Caco-2 (cell line): ENCODE measurements at regions not wholly inside any gene's neighbourhood (a gene's known extent, or its start where the extent isn't known, plus 50 kb on each side); places are given as distances from the start of the nearest gene placed in this dataset.

ENCODE experiments used
- BruUV-seq: library from RNA; stranded (reverse); fragments of 400-500 nt; replicated peaks from 2 replicates; lab custom pipeline; 2021; lab: Mats Ljungman, UMichigan
- CTCF ChIA-PET: fragments of 300-600 bp; sonication (Branson Sonifier 250); formaldehyde crosslinking; loops from one replicate; lab custom pipeline; 2022; ENCODE audit warnings: antibody characterized with exemption; lab: Charles Lee
- POLR2A ChIA-PET: fragments of 300-600 bp; sonication (Branson Sonifier 250); formaldehyde crosslinking; loops from one replicate; lab custom pipeline; 2022; ENCODE audit warnings: antibody characterized with exemption; lab: Charles Lee
- DNase-seq, 2 experiments: peaks; one replicate each; pipeline versions ENCODE4 v3.0.0 to v3.0.0-alpha.2; 2020 to 2022
- H3K27me3 ChIP-seq: replicated peaks from 2 replicates; pipeline ENCODE4 v1.6.0; 2011; ENCODE audit warnings: low read length; ENCODE audit not compliant: control insufficient read depth, insufficient read depth
- H3K36me3 ChIP-seq: 2 replicates; pipeline ENCODE4 v1.5.1; 2011; ENCODE audit warnings: low read length; ENCODE audit not compliant: control insufficient read depth, insufficient read depth
- H3K4me1 ChIP-seq: fragments of 250-450 bp; sonication (Bioruptor Pico); 2 replicates; pipeline ENCODE4 v1.5.1; 2020; ENCODE audit warnings: mild to moderate bottlenecking
- H3K4me3 ChIP-seq: 2 replicates; pipeline ENCODE4 v1.5.1; 2011; ENCODE audit warnings: low read depth, mild to moderate bottlenecking, control low read depth, low read length
- H3K9me3 ChIP-seq: fragments of 250-450 bp; sonication (Bioruptor Pico); 2 replicates; pipeline ENCODE4 v1.5.1; 2020; ENCODE audit warnings: mild to moderate bottlenecking, moderate library complexity
- H3K27ac Mint-ChIP-seq: one replicate; pipeline ENCODE4 v1.8.0; 2022; ENCODE audit warnings: mixed read lengths; ENCODE audit not compliant: unreplicated experiment
- H3K27me3 Mint-ChIP-seq: one replicate; pipeline ENCODE4 v1.8.0; 2022; ENCODE audit warnings: mixed read lengths; ENCODE audit not compliant: insufficient read depth, unreplicated experiment
- H3K36me3 Mint-ChIP-seq: one replicate; pipeline ENCODE4 v1.8.0; 2022; ENCODE audit warnings: mild to moderate bottlenecking, mixed read lengths; ENCODE audit not compliant: insufficient read depth, unreplicated experiment
- H3K4me1 Mint-ChIP-seq: one replicate; pipeline ENCODE4 v1.8.0; 2022; ENCODE audit warnings: low read depth, mixed read lengths; ENCODE audit not compliant: unreplicated experiment
- H3K4me3 Mint-ChIP-seq: one replicate; pipeline ENCODE4 v1.8.0; 2022; ENCODE audit warnings: mild to moderate bottlenecking, moderate library complexity, mixed read lengths; ENCODE audit not compliant: unreplicated experiment
- H3K9me3 Mint-ChIP-seq: one replicate; pipeline ENCODE4 v1.8.0; 2022; ENCODE audit warnings: mixed read lengths; ENCODE audit not compliant: unreplicated experiment
- CTCF ChIP-seq, 2 experiments: fragments of 200-600 bp in 1 of 2; IDR thresholded peaks; 1 replicate in 1 of 2; 2 replicates in 1 of 2; pipeline versions ENCODE4 v1.5.1 to v1.8.0; 2011 to 2022; ENCODE audit warnings: antibody characterized with exemption in 1 of 2, control low read depth in 1 of 2, inconsistent platforms in 1 of 2, low read depth in 1 of 2, low read length in 1 of 2, mild to moderate bottlenecking in 1 of 2, moderate library complexity in 1 of 2; ENCODE audit not compliant: insufficient read depth in 1 of 2, severe bottlenecking in 1 of 2, unreplicated experiment in 1 of 2
- intact Hi-C: fragments of 100-400 bp; cut with micrococcal nuclease; formaldehyde crosslinking; loops from one replicate; pipeline ENCODE4 v1.10.0; 2022; ENCODE audit not compliant: unreplicated experiment

DNA sequence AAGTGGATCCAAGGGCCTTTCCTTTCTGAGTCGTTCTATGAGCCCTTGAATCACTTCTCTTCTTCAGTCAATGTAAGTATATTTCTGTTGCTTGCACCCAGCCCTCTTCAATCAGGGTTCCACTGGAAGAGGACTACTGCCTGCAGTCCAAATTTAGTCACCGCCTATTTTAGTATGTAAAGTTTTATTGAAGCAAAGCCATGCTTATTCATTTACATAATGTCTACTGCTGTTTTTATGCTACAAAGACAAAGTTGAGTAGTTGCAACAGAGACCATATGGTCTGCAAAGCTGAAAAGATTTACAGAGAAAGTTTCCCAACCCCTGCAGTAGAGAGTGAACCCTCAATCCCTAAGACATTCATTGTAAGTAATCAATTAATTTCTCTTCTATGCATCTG lies 332.5 kb upstream of the TNP1 start:
- POLR2A ChIA-PET: no interaction called here
- H3K4me3 Mint-ChIP-seq: no peak overlapping the region
- DNase-seq: no peak
- CTCF ChIA-PET: no interaction called here
- BruUV-seq: no TSS peak
- H3K27ac Mint-ChIP-seq: no peak overlapping the region
- H3K36me3 Mint-ChIP-seq: no peaks in the 10 kb centered on the region
- Histone ChIP-seq H3K9me3 (no peaks in the 10 kb centered on the region), H3K4me1 (no peaks in the 10 kb centered on the region), H3K36me3 (no peaks in the 10 kb centered on the region), H3K27me3 (no peaks in the 10 kb centered on the region; the same call in 1 of the 2 replicates), H3K4me3 (no peak overlapping the region)
- TF ChIP-seq CTCF (IDR thresholded peaks at IDR 0.05; ENCODE audit: insufficient read depth in 1 of 2, low read depth in 1 of 2, low read length in 1 of 2, severe bottlenecking in 1 of 2, unreplicated experiment in 1 of 2): no peak
- H3K27me3 Mint-ChIP-seq: peaks cover 21% of the 10 kb centered on the region
- intact Hi-C loops: no loop called here
- H3K9me3 Mint-ChIP-seq: peaks cover 13% of the 10 kb centered on the region
- H3K4me1 Mint-ChIP-seq: peaks cover 6% of the 10 kb centered on the region

DNA sequence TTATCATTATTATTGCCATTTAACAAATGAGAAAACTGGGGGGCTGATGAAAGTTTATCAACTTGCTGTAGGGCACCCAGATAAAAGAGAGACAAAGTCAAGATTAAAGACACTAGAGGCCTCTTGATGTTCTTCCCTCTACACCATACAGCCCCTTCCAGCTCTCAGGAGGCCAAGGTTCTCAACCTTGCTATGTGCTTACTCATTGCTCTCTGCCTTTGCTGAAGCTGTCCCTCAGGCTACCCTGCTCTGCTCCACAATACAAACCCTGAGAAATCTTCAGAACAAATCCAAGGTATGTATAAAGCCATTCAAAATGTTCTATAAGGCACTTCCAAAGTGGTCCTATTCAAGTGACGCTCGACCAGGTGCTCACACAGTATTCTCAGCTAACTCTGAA lies 329.9 kb upstream of the TNP1 start:
- BruUV-seq: no TSS peak
- no peaks in the 10 kb centered on the region for H3K9me3 ChIP-seq
- no peaks in the 10 kb centered on the region for H3K36me3 ChIP-seq
- H3K4me1 ChIP-seq: no peaks in the 10 kb centered on the region
- TF ChIP-seq CTCF (IDR thresholded peaks at IDR 0.05; ENCODE audit: insufficient read depth in 1 of 2, low read depth in 1 of 2, low read length in 1 of 2, severe bottlenecking in 1 of 2, unreplicated experiment in 1 of 2): no peak
- no peak overlapping the region for H3K4me3 ChIP-seq
- Mint-ChIP-seq H3K4me1 (peaks cover 6% of the 10 kb centered on the region), H3K4me3 (no peak overlapping the region), H3K27ac (no peak overlapping the region), H3K27me3 (peaks cover 13% of the 10 kb centered on the region), H3K36me3 (no peaks in the 10 kb centered on the region), H3K9me3 (no peaks in the 10 kb centered on the region)
- intact Hi-C loops: no loop called here
- DNase-seq: no peak
- H3K27me3 ChIP-seq: no peaks in the 10 kb centered on the region
- ChIA-PET POLR2A (no interaction called here), CTCF (no interaction called here)

DNA sequence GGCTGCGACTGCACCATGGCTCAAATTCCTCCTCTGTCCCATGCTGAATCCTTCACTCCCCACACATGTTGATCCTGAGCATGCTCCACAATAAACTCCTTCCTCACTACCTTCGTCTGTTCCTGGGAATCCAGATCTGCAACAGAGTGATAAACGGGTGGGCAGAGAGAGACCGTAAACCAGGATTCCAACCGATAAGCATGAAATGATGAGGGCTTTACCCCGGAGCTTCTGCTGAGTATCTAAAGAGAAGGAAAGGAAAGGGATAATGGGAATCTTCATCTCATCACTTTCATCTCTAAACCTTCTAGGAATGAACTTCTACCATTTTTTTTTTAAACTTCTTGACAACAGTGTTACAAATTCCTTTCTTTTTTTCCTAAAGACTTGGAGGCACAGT lies 329.3 kb upstream of the TNP1 start:
- intact Hi-C loops: no loop called here
- Mint-ChIP-seq H3K27ac (no peak overlapping the region), H3K4me1 (peaks cover 3% of the 10 kb centered on the region), H3K4me3 (no peak overlapping the region), H3K27me3 (peaks cover 12% of the 10 kb centered on the region), H3K9me3 (no peaks in the 10 kb centered on the region), H3K36me3 (no peaks in the 10 kb centered on the region)
- H3K9me3 ChIP-seq: no peaks in the 10 kb centered on the region
- no peaks in the 10 kb centered on the region for H3K27me3 ChIP-seq
- TF ChIP-seq CTCF (IDR thresholded peaks at IDR 0.05; ENCODE audit: insufficient read depth in 1 of 2, low read depth in 1 of 2, low read length in 1 of 2, severe bottlenecking in 1 of 2, unreplicated experiment in 1 of 2): no peak
- H3K4me1 ChIP-seq: no peaks in the 10 kb centered on the region
- CTCF ChIA-PET: no interaction called here
- no peaks in the 10 kb centered on the region for H3K36me3 ChIP-seq
- POLR2A ChIA-PET: no interaction called here
- DNase-seq: no peak
- no peak overlapping the region for H3K4me3 ChIP-seq
- no TSS peak for BruUV-seq
